ENCODE measurements at regions not wholly inside any gene's neighbourhood (a gene's known extent, or its start where the extent isn't known, plus 50 kb on each side); places are given as distances from the start of the nearest gene placed in this dataset.

DNA sequence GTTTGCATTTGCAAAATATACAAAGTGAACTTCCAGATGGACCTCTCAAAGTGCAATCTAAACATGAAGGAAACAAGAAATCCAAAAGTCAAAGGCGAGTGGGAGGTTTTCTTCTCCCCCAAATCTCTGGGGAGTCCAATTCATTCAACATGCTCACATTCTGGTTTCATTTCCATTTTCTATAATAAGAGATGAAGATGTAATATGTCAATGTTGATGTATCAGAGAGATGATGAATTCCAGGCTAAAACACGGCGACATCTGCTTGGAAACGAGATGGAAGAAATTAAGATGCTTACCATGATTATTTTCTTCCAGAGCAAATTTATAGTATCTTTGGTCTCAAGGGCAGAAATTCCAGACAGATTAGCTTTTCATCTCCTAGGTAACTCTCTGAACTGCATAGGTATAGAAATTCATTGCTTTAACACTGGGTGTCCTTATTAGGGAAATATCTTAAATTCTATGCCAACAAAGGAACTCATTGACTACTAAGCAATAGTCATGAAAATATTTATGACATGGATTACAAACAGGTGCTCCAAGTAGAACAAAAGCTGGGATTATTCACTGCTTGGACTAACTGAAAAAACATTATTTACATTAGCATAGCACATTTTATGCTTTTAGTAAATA, 287.9 kb downstream of the SEC61B start:
- Histone ChIP-seq H3K27me3 (no peaks in the 10 kb centered on the region), H3K36me3 (no peaks in the 10 kb centered on the region), H3K27ac (no peak overlapping the region), H3K4me3 (no peak overlapping the region), H3K4me1 (ENCODE audit: low read depth) (no peaks in the 10 kb centered on the region), H3K9me3 (ENCODE audit: low read depth) (no peaks in the 10 kb centered on the region)
- TF ChIP-seq, protein P1, sequence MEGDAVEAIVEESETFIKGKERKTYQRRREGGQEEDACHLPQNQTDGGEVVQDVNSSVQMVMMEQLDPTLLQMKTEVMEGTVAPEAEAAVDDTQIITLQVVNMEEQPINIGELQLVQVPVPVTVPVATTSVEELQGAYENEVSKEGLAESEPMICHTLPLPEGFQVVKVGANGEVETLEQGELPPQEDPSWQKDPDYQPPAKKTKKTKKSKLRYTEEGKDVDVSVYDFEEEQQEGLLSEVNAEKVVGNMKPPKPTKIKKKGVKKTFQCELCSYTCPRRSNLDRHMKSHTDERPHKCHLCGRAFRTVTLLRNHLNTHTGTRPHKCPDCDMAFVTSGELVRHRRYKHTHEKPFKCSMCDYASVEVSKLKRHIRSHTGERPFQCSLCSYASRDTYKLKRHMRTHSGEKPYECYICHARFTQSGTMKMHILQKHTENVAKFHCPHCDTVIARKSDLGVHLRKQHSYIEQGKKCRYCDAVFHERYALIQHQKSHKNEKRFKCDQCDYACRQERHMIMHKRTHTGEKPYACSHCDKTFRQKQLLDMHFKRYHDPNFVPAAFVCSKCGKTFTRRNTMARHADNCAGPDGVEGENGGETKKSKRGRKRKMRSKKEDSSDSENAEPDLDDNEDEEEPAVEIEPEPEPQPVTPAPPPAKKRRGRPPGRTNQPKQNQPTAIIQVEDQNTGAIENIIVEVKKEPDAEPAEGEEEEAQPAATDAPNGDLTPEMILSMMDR (IDR thresholded peaks at IDR 0.05; ENCODE audit: low read depth, low read length): no peak
- DNase-seq (ENCODE audit: low read depth in 1 of 2, low spot score in 1 of 2): no peak

DNA sequence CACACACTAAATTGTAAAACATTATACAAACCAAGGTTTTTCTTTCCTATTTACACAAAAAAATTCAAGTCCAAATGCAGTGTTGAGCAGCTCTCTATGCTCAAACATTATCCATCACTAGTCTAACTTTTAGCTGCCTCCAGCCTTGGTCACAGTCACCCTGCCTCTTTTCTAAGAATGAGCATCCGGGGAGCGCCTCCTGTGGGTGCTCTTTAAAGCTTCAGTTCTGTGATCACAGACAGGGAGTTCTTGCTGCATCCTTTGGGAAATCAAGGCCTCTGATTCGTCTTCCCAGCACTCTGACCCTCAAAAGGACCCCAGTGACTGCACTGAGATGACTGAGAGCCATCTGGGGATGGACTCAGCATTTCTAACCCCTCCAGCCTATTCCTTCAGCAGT, 289.6 kb downstream of the SEC61B start:
- DNase-seq (ENCODE audit: low read depth in 1 of 2, low spot score in 1 of 2): no peak

DNA sequence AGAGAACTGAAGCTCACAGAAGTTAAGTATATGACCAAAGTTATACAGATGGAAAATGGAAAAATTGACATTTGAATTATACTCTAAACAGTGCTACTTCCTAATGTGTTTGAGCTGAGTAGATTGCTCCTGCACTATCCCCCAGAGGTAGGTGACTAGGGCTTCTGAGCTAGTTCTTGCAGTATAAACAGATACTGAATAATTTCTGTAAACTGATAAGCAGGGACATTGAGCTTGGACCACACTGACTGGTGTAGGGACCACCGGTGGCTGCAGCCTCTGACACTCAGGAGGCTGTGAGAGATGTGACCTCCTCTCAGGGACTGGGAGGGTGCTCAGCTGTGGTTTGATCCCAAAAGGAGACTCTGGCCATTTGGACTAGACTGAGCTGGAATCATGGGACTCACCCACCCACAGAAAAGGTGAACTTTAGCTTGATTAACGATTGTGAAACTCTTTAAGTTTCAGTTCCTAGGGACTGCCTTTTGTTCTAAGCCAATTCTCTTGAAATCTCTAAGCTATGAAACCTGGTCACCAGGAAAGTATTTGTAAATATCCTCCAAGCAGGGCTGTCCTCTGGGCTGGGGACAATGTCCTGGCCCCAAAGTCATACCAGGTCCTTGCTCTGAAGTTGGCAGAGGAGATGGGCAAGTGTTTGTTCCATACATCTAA, 291.5 kb downstream of the SEC61B start:
- H3K27me3 ChIP-seq: no peaks in the 10 kb centered on the region
- no peak for DNase-seq (ENCODE audit: low read depth in 1 of 2, low spot score in 1 of 2)
- no peaks in the 10 kb centered on the region for H3K9me3 ChIP-seq (ENCODE audit: low read depth)
- no peaks in the 10 kb centered on the region for H3K36me3 ChIP-seq
- H3K4me1 ChIP-seq (ENCODE audit: low read depth): no peaks in the 10 kb centered on the region
- no peak overlapping the region for H3K4me3 ChIP-seq
- no peak overlapping the region for H3K27ac ChIP-seq
- TF ChIP-seq, protein P1 (IDR thresholded peaks at IDR 0.05; ENCODE audit: low read depth, low read length): no peak

More for the DNA sequence above, 289.6 kb downstream of the SEC61B start:
- no peak overlapping the region for H3K27ac ChIP-seq
- no peak overlapping the region for H3K4me3 ChIP-seq
- no peaks in the 10 kb centered on the region for H3K9me3 ChIP-seq (ENCODE audit: low read depth)
- H3K27me3 ChIP-seq: no peaks in the 10 kb centered on the region
- H3K4me1 ChIP-seq (ENCODE audit: low read depth): no peaks in the 10 kb centered on the region
- TF ChIP-seq, protein P1 (IDR thresholded peaks at IDR 0.05; ENCODE audit: low read depth, low read length): no peak
- H3K36me3 ChIP-seq: no peaks in the 10 kb centered on the region

DNA sequence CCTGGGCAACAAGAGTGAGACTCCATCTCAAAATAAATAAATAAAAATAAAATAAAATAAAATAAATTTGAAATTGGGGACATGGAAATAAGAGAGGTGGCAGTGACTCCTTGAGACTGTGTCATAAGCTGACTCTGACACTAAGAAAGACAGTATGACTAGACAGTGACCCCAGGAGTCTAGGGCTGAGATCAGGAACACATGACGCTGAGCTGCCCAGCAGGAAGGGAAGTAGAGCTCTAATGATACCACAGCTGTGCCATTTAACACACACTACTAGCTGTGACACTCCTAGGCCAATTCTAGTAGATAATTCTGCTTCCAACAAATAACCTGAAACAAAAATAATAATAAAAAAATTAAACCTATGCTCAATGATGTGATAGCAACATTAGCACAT, 293.0 kb downstream of the SEC61B start:
- no peaks in the 10 kb centered on the region for H3K27me3 ChIP-seq
- no peaks in the 10 kb centered on the region for H3K4me1 ChIP-seq (ENCODE audit: low read depth)
- no peaks in the 10 kb centered on the region for H3K36me3 ChIP-seq
- H3K9me3 ChIP-seq (ENCODE audit: low read depth): no peaks in the 10 kb centered on the region
- TF ChIP-seq, protein P1 (IDR thresholded peaks at IDR 0.05; ENCODE audit: low read depth, low read length): no peak
- H3K4me3 ChIP-seq: no peak overlapping the region
- DNase-seq (ENCODE audit: low read depth in 1 of 2, low spot score in 1 of 2): no peak
- H3K27ac ChIP-seq: no peak overlapping the region

DNA sequence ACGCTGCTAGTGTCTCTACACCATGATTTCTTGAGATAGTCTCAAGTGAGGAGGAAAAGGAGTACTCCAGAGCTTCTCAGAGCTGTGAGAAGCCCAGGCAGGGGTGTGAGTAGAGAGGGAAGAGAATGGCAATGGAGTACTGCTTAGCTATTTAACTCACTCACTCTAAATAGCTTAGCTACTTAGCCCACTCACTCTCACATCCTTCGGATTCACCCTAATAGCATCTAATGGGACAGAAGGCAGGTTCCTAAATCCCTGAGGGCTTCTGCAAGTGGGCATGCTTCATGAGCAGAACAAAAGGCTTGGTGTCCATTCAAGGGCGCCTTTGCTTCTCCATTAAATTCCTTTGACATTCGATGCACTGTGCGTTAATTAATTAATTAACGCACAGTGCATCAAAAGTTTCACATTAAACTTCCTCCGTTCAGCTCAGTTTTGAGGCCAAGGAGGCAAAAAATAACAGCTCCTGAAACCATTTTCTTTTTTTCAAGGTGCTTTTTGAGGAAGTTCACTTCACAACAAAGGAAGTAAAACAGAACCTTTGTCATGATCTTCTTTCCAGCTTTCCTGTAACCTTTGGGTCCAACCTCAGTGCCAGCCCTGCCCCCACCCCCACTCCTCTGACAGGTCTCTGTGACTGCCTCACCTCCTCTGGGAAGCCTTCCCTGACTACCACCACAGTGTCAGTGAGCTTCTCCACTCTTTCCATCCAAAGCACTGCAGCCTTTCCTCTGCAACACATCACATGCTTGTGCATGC, 294.0 kb downstream of the SEC61B start:
- DNase-seq (ENCODE audit: low read depth in 1 of 2, low spot score in 1 of 2): no peak
- Histone ChIP-seq H3K27me3 (no peaks in the 10 kb centered on the region), H3K9me3 (ENCODE audit: low read depth) (no peaks in the 10 kb centered on the region), H3K36me3 (no peaks in the 10 kb centered on the region), H3K4me3 (no peak overlapping the region), H3K27ac (no peak overlapping the region), H3K4me1 (ENCODE audit: low read depth) (no peaks in the 10 kb centered on the region)
- TF ChIP-seq, protein P1 (IDR thresholded peaks at IDR 0.05; ENCODE audit: low read depth, low read length): no peak
